HCT116 (cell line): ENCODE measurements at regions not wholly inside any gene's neighbourhood (a gene's known extent, or its start where the extent isn't known, plus 50 kb on each side); places are given as distances from the start of the nearest gene placed in this dataset.

ENCODE experiments used
- CBX3 ChIP-seq: IDR thresholded peaks from 2 replicates; pipeline ENCODE4 v1.6.1; 2012; ENCODE audit warnings: low read depth
- CEBPB ChIP-seq: IDR thresholded peaks from 2 replicates; pipeline ENCODE4 v1.6.1; 2012; ENCODE audit warnings: low read depth
- EZH2 ChIP-seq: fragments of 200-600 bp; sonication (generic); IDR thresholded peaks from 2 replicates; pipeline ENCODE4 v1.6.1; 2017; ENCODE audit warnings: antibody characterized with exemption, mixed run types
- EZH2phosphoT487 ChIP-seq: fragments of 200-600 bp; IDR thresholded peaks from 2 replicates; pipeline ENCODE4 v1.6.1; 2018; ENCODE audit warnings: antibody characterized with exemption, borderline replicate concordance
- POLR2A ChIP-seq: IDR thresholded peaks from 2 replicates; pipeline ENCODE4 v1.7.0; 2011; ENCODE audit warnings: borderline replicate concordance; ENCODE audit not compliant: insufficient read depth, insufficient read length; ENCODE audit errors: extremely low read depth
- POLR2AphosphoS5 ChIP-seq: IDR thresholded peaks from 2 replicates; pipeline ENCODE4 v1.6.1; 2011; ENCODE audit warnings: mild to moderate bottlenecking, low read depth, low read length, moderate library complexity
- SP1 ChIP-seq: IDR thresholded peaks from 2 replicates; pipeline ENCODE4 v1.6.1; 2012; ENCODE audit warnings: low read depth
- SRF ChIP-seq: IDR thresholded peaks from 2 replicates; pipeline ENCODE4 v1.6.1; 2012; ENCODE audit warnings: low read depth
- YY1 ChIP-seq: IDR thresholded peaks from 2 replicates; pipeline ENCODE4 v1.6.1; 2011; ENCODE audit warnings: low read length, low read depth, moderate library complexity, mild to moderate bottlenecking; ENCODE audit not compliant: insufficient replicate concordance; ENCODE audit errors: extremely low read depth
- TF ChIP-seq, protein P1 (sequence below), 3 experiments: fragments of 200-600 bp in 1 of 3; sonication (generic) in 1 of 3; IDR thresholded peaks in 2 of 3; conservative IDR thresholded peaks in 1 of 3; 2 replicates each; pipeline ENCODE4 v1.5.1; 2012 to 2017; ENCODE audit warnings: low read depth in 2 of 3, low read length in 2 of 3, antibody characterized with exemption in 1 of 3, borderline replicate concordance in 1 of 3, control low read depth in 1 of 3, mild to moderate bottlenecking in 1 of 3, mixed read lengths in 1 of 3, mixed run types in 1 of 3, moderate library complexity in 1 of 3; ENCODE audit not compliant: insufficient read depth in 1 of 3
- TF ChIP-seq, protein P2 (sequence below): IDR thresholded peaks from 2 replicates; pipeline ENCODE4 v1.6.1; 2011; ENCODE audit warnings: mild to moderate bottlenecking, low read length, moderate library complexity; ENCODE audit not compliant: insufficient replicate concordance; ENCODE audit errors: extremely low read depth
- TF ChIP-seq, protein P3 (sequence below): IDR thresholded peaks from 2 replicates; pipeline ENCODE4 v1.6.1; 2012

DNA sequence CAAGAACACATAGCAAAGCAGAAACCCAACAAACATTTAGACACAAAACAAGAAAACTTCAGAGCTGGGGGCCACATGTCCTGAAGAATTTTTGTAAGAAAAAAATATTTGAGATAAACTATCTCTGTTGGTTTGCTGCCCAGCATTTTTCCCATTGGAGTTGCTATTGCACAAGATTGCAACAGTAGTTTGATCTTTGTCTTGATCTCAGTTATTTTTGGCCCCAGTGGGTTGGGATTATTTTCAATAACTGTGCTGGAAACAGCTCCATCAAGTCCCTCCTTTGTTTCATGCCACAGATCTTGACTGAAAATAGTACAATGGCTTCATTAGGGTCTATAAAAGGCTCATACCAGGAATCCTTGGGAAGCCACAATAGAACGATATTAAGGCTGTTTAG, 103.8 kb upstream of the RAI2 start:
- no peak for TF ChIP-seq CEBPB
- TF ChIP-seq, protein P1, sequence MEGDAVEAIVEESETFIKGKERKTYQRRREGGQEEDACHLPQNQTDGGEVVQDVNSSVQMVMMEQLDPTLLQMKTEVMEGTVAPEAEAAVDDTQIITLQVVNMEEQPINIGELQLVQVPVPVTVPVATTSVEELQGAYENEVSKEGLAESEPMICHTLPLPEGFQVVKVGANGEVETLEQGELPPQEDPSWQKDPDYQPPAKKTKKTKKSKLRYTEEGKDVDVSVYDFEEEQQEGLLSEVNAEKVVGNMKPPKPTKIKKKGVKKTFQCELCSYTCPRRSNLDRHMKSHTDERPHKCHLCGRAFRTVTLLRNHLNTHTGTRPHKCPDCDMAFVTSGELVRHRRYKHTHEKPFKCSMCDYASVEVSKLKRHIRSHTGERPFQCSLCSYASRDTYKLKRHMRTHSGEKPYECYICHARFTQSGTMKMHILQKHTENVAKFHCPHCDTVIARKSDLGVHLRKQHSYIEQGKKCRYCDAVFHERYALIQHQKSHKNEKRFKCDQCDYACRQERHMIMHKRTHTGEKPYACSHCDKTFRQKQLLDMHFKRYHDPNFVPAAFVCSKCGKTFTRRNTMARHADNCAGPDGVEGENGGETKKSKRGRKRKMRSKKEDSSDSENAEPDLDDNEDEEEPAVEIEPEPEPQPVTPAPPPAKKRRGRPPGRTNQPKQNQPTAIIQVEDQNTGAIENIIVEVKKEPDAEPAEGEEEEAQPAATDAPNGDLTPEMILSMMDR (IDR thresholded peaks at IDR 0.05 in 2 of 3, conservative IDR thresholded peaks at IDR 0.05 in 1 of 3; ENCODE audit: borderline replicate concordance in 1 of 3, insufficient read depth in 1 of 3, low read depth in 2 of 3, low read length in 2 of 3): no peak
- TF ChIP-seq SP1: no peak
- TF ChIP-seq EZH2: no peak
- TF ChIP-seq CBX3: no peak
- TF ChIP-seq, protein P2, sequence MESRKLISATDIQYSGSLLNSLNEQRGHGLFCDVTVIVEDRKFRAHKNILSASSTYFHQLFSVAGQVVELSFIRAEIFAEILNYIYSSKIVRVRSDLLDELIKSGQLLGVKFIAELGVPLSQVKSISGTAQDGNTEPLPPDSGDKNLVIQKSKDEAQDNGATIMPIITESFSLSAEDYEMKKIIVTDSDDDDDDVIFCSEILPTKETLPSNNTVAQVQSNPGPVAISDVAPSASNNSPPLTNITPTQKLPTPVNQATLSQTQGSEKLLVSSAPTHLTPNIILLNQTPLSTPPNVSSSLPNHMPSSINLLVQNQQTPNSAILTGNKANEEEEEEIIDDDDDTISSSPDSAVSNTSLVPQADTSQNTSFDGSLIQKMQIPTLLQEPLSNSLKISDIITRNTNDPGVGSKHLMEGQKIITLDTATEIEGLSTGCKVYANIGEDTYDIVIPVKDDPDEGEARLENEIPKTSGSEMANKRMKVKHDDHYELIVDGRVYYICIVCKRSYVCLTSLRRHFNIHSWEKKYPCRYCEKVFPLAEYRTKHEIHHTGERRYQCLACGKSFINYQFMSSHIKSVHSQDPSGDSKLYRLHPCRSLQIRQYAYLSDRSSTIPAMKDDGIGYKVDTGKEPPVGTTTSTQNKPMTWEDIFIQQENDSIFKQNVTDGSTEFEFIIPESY: no peak
- TF ChIP-seq POLR2A: no peak
- no peak for TF ChIP-seq EZH2phosphoT487
- TF ChIP-seq POLR2AphosphoS5: no peak
- TF ChIP-seq SRF: no peak
- TF ChIP-seq YY1: no peak
- TF ChIP-seq, protein P3, sequence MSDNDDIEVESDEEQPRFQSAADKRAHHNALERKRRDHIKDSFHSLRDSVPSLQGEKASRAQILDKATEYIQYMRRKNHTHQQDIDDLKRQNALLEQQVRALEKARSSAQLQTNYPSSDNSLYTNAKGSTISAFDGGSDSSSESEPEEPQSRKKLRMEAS: no peak
